H9 (cell line): ENCODE measurements at regions not wholly inside any gene's neighbourhood (a gene's known extent, or its start where the extent isn't known, plus 50 kb on each side); places are given as distances from the start of the nearest gene placed in this dataset.

ENCODE experiments used
- DNase-seq: peaks from one replicate; pipeline ENCODE4 v3.0.0-alpha.2; 2017
- H2AFZ ChIP-seq: one replicate; pipeline ENCODE4 v1.6.1; 2013; ENCODE audit warnings: mild to moderate bottlenecking, low read length, control low read depth, moderate library complexity
- H2AK5ac ChIP-seq: 2 replicates; pipeline ENCODE4 v1.6.1; 2013; ENCODE audit warnings: low read length, control low read depth, mixed read lengths; ENCODE audit not compliant: insufficient read length
- H2BK120ac ChIP-seq: one replicate; pipeline ENCODE4 v1.6.1; 2013; ENCODE audit warnings: low read depth, mild to moderate bottlenecking, low read length, control low read depth, inconsistent platforms; ENCODE audit not compliant: poor library complexity, severe bottlenecking
- H2BK12ac ChIP-seq: 2 replicates; pipeline ENCODE4 v1.6.1; 2013; ENCODE audit warnings: low read length, control low read depth, mixed read lengths, low read depth; ENCODE audit not compliant: insufficient read length
- H2BK15ac ChIP-seq: 2 replicates; pipeline ENCODE4 v1.6.1; 2013; ENCODE audit warnings: low read depth, low read length, control low read depth
- H2BK20ac ChIP-seq: one replicate; pipeline ENCODE4 v1.6.1; 2013; ENCODE audit warnings: low read depth, mild to moderate bottlenecking, low read length, control low read depth, inconsistent platforms; ENCODE audit not compliant: poor library complexity, severe bottlenecking
- H2BK5ac ChIP-seq: 2 replicates; pipeline ENCODE4 v1.6.1; 2013; ENCODE audit warnings: low read length, control low read depth, mixed read lengths; ENCODE audit not compliant: insufficient read length
- H3K14ac ChIP-seq: 2 replicates; pipeline ENCODE4 v1.6.1; 2013; ENCODE audit warnings: low read length, control low read depth; ENCODE audit not compliant: insufficient read depth
- H3K18ac ChIP-seq: 2 replicates; pipeline ENCODE4 v1.6.1; 2013; ENCODE audit warnings: low read depth, mild to moderate bottlenecking, mixed read lengths, low read length, control low read depth; ENCODE audit not compliant: insufficient read length
- H3K23ac ChIP-seq: 2 replicates; pipeline ENCODE4 v1.6.1; 2013; ENCODE audit warnings: low read length, control low read depth, mixed read lengths, low read depth; ENCODE audit not compliant: insufficient read length
- H3K23me2 ChIP-seq: 2 replicates; pipeline ENCODE4 v1.6.1; 2013; ENCODE audit warnings: low read depth, mild to moderate bottlenecking, mixed read lengths, low read length, control low read depth; ENCODE audit not compliant: insufficient read length, poor library complexity, severe bottlenecking
- H3K27ac ChIP-seq: 2 replicates; pipeline ENCODE4 v1.5.1; 2013; ENCODE audit warnings: low read length, control low read depth, mixed read lengths, low read depth; ENCODE audit not compliant: insufficient read length
- H3K27me3 ChIP-seq: 2 replicates; pipeline ENCODE4 v1.6.1; 2013; ENCODE audit warnings: low read length, control low read depth, inconsistent platforms; ENCODE audit not compliant: insufficient read depth
- H3K4ac ChIP-seq: 2 replicates; pipeline ENCODE4 v1.6.1; 2013; ENCODE audit warnings: low read depth, mild to moderate bottlenecking, control low read depth, inconsistent platforms, low read length, moderate library complexity
- H3K4me1 ChIP-seq: 2 replicates; pipeline ENCODE4 v1.6.1; 2013; ENCODE audit warnings: low read length, control low read depth, inconsistent platforms; ENCODE audit not compliant: insufficient read depth
- H3K4me2 ChIP-seq: 2 replicates; pipeline ENCODE4 v1.6.1; 2013; ENCODE audit warnings: low read length, control low read depth, mixed read lengths; ENCODE audit not compliant: insufficient read length, insufficient read depth
- H3K56ac ChIP-seq: 2 replicates; pipeline ENCODE4 v1.6.1; 2013; ENCODE audit warnings: low read depth, mild to moderate bottlenecking, mixed read lengths, low read length, control low read depth; ENCODE audit not compliant: insufficient read length
- H3K79me1 ChIP-seq: 2 replicates; pipeline ENCODE4 v1.6.1; 2013; ENCODE audit warnings: low read depth, mild to moderate bottlenecking, moderate library complexity, low read length, control low read depth, inconsistent platforms; ENCODE audit not compliant: insufficient read depth, poor library complexity, severe bottlenecking
- H3K79me2 ChIP-seq: 2 replicates; pipeline ENCODE4 v1.6.1; 2013; ENCODE audit warnings: low read length, control low read depth, inconsistent platforms; ENCODE audit not compliant: insufficient read depth
- H3K9ac ChIP-seq: 2 replicates; pipeline ENCODE4 v1.6.1; 2013; ENCODE audit warnings: low read length, control low read depth, mixed read lengths; ENCODE audit not compliant: insufficient read length; ENCODE audit errors: extremely low read depth
- H3K9me3 ChIP-seq: one replicate; pipeline ENCODE4 v1.6.1; 2013; ENCODE audit warnings: low read depth, low read length, inconsistent platforms; ENCODE audit not compliant: control insufficient read depth
- H3T11ph ChIP-seq: one replicate; pipeline ENCODE4 v1.6.1; 2013; ENCODE audit warnings: mild to moderate bottlenecking, low read length, control low read depth, inconsistent platforms
- H4K20me1 ChIP-seq: one replicate; pipeline ENCODE4 v1.6.1; 2013; ENCODE audit not compliant: control insufficient read depth, insufficient read length, insufficient read depth
- H4K5ac ChIP-seq: 2 replicates; pipeline ENCODE4 v1.6.1; 2013; ENCODE audit warnings: low read depth, mild to moderate bottlenecking, mixed read lengths, low read length, control low read depth; ENCODE audit not compliant: insufficient read length
- H4K8ac ChIP-seq: replicated peaks from 2 replicates; pipeline ENCODE4 v1.6.1; 2013; ENCODE audit warnings: low read length, control low read depth, mixed read lengths, low read depth; ENCODE audit not compliant: insufficient read length
- H4K91ac ChIP-seq: 2 replicates; pipeline ENCODE4 v1.6.1; 2013; ENCODE audit warnings: low read depth, mild to moderate bottlenecking, moderate library complexity, mixed read lengths, low read length, control low read depth; ENCODE audit not compliant: insufficient read length
- H3K27ac Mint-ChIP-seq, 3 experiments: 2 replicates in 2 of 3; 3 replicates in 1 of 3; pipeline ENCODE4 v1.8.0; 2020 to 2021; ENCODE audit warnings: mixed read lengths in 3 of 3, mild to moderate bottlenecking in 1 of 3, moderate library complexity in 1 of 3
- H3K27me3 Mint-ChIP-seq: 2 replicates; pipeline ENCODE4 v1.8.0; 2021; ENCODE audit warnings: low read depth, mild to moderate bottlenecking, moderate library complexity, mixed read lengths
- H3K36me3 Mint-ChIP-seq, 3 experiments: 2 replicates in 2 of 3; 3 replicates in 1 of 3; pipeline ENCODE4 v1.8.0; 2020 to 2021; ENCODE audit warnings: low read depth in 3 of 3, mixed read lengths in 3 of 3; ENCODE audit not compliant: insufficient read depth in 1 of 3
- H3K4me1 Mint-ChIP-seq, 2 experiments: 2 replicates each; pipeline ENCODE4 v1.8.0; 2020; ENCODE audit warnings: mixed read lengths in 2 of 2
- H3K4me3 Mint-ChIP-seq, 2 experiments: 2 replicates in 1 of 2; 3 replicates in 1 of 2; pipeline ENCODE4 v1.8.0; 2020 to 2021; ENCODE audit warnings: mild to moderate bottlenecking in 2 of 2, mixed read lengths in 2 of 2, moderate library complexity in 1 of 2
- H3K9me3 Mint-ChIP-seq, 2 experiments: 2 replicates in 1 of 2; 3 replicates in 1 of 2; pipeline ENCODE4 v1.8.0; 2020; ENCODE audit warnings: mild to moderate bottlenecking in 2 of 2, mixed read lengths in 2 of 2, moderate library complexity in 1 of 2
- WGBS: extraction: QIAGEN DNeasy Blood & Tissue Kit; methylation state at CpG from one replicate; pipeline ENCODE4 v1.1.7; 2013; ENCODE audit warnings: missing lambda C conversion rate, low lambda C conversion rate, mixed read lengths; ENCODE audit not compliant: insufficient read length; ENCODE audit errors: extremely low coverage; 5-methylcytosine and 5-hydroxymethylcytosine counted together
- TF ChIP-seq, protein P1 (sequence below): fragments of 200-600 bp; sonication (generic); conservative IDR thresholded peaks from 3 replicates; pipeline ENCODE4 v1.8.0; 2021; ENCODE audit warnings: antibody characterized with exemption, mild to moderate bottlenecking

GRCh38 chr7:91551377-91552175 is 287.3 kb downstream of the FZD1 start:
- no peaks in the 10 kb centered on the region for H3K79me1 ChIP-seq
- H3K4me2 ChIP-seq = no peak overlapping the region
- no peaks in the 10 kb centered on the region for H4K20me1 ChIP-seq
- H4K8ac ChIP-seq = no peak overlapping the region
- H3K56ac ChIP-seq = no peak overlapping the region
- WGBS = no CpG with 5 or more reads among the region's 5 CpGs
- no peak overlapping the region for H2BK5ac ChIP-seq
- H3K79me2 ChIP-seq = no peaks in the 10 kb centered on the region
- Mint-ChIP-seq H3K36me3 (no peaks in the 10 kb centered on the region), H3K4me1 (peaks cover 15 to 16% of the 10 kb centered on the region in 2 experiments), H3K27me3 (no peaks in the 10 kb centered on the region), H3K27ac (no peak overlapping the region), H3K9me3 (no peaks in the 10 kb centered on the region), H3K4me3 (no peak overlapping the region)
- no peak overlapping the region for H3K9ac ChIP-seq
- H3K23me2 ChIP-seq = no peaks in the 10 kb centered on the region
- H3K14ac ChIP-seq = no peak overlapping the region
- no peak overlapping the region for H3K18ac ChIP-seq
- no peak for DNase-seq
- no peaks in the 10 kb centered on the region for H3K9me3 ChIP-seq
- TF ChIP-seq, protein P1, sequence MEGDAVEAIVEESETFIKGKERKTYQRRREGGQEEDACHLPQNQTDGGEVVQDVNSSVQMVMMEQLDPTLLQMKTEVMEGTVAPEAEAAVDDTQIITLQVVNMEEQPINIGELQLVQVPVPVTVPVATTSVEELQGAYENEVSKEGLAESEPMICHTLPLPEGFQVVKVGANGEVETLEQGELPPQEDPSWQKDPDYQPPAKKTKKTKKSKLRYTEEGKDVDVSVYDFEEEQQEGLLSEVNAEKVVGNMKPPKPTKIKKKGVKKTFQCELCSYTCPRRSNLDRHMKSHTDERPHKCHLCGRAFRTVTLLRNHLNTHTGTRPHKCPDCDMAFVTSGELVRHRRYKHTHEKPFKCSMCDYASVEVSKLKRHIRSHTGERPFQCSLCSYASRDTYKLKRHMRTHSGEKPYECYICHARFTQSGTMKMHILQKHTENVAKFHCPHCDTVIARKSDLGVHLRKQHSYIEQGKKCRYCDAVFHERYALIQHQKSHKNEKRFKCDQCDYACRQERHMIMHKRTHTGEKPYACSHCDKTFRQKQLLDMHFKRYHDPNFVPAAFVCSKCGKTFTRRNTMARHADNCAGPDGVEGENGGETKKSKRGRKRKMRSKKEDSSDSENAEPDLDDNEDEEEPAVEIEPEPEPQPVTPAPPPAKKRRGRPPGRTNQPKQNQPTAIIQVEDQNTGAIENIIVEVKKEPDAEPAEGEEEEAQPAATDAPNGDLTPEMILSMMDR = no peak
- no peak overlapping the region for H4K91ac ChIP-seq
- no peak overlapping the region for H2BK15ac ChIP-seq
- no peak overlapping the region for H3T11ph ChIP-seq
- no peak overlapping the region for H3K27ac ChIP-seq
- H2BK120ac ChIP-seq = no peak overlapping the region
- no peak overlapping the region for H2AK5ac ChIP-seq
- H4K5ac ChIP-seq = no peak overlapping the region
- no peaks in the 10 kb centered on the region for H3K27me3 ChIP-seq
- H3K23ac ChIP-seq = no peak overlapping the region
- H3K4me1 ChIP-seq = no peaks in the 10 kb centered on the region
- H3K4ac ChIP-seq = no peak overlapping the region
- no peak overlapping the region for H2BK12ac ChIP-seq
- no peak overlapping the region for H2AFZ ChIP-seq
- H2BK20ac ChIP-seq = no peak overlapping the region
